ENCODE measurements at regions not wholly inside any gene's neighbourhood (a gene's known extent, or its start where the extent isn't known, plus 50 kb on each side); places are given as distances from the start of the nearest gene placed in this dataset.

- DNase-seq = no peak
These were observed 176.1 kb downstream of the INSIG2 start for GRCh38 chr2:118264232-118264990.

GRCh38 chr2:118257696-118258095, 169.4 kb downstream of the INSIG2 start:
- DNase-seq = no peak

- DNase-seq = no peak
These were observed 167.6 kb downstream of the INSIG2 start for GRCh38 chr2:118255771-118256372.

- DNase-seq = no peak
These were observed 167.0 kb downstream of the INSIG2 start for GRCh38 chr2:118255301-118255700.

- no peak for DNase-seq
These were observed 165.8 kb downstream of the INSIG2 start for GRCh38 chr2:118254116-118254515.

GRCh38 chr2:118251427-118251826, 163.2 kb downstream of the INSIG2 start:
- no peak for DNase-seq

- DNase-seq = no peak
These were observed 162.2 kb downstream of the INSIG2 start for GRCh38 chr2:118250463-118250862.

GRCh38 chr2:118250001-118250400, 161.7 kb downstream of the INSIG2 start:
- DNase-seq = no peak

- no peak for DNase-seq
These were observed 161.3 kb downstream of the INSIG2 start for GRCh38 chr2:118249531-118249930.

- DNase-seq = no peak
These were observed 158.5 kb downstream of the INSIG2 start for GRCh38 chr2:118246726-118247125.

GRCh38 chr2:118246079-118246478, 157.8 kb downstream of the INSIG2 start:
- DNase-seq = no peak

- no peak for DNase-seq
These were observed 156.4 kb downstream of the INSIG2 start for GRCh38 chr2:118244686-118245085.

- DNase-seq = no peak
These were observed 154.8 kb downstream of the INSIG2 start for GRCh38 chr2:118243031-118243430.

- no peak for DNase-seq
These were observed 153.9 kb downstream of the INSIG2 start for GRCh38 chr2:118242216-118242615.

- no peak for DNase-seq
These were observed 152.9 kb downstream of the INSIG2 start for GRCh38 chr2:118241128-118241527.

- no peak for DNase-seq
These were observed 152.0 kb downstream of the INSIG2 start for GRCh38 chr2:118240276-118240675.

GRCh38 chr2:118239284-118239683, 151.0 kb downstream of the INSIG2 start:
- DNase-seq = no peak

- no peak for DNase-seq
These were observed 149.2 kb downstream of the INSIG2 start for GRCh38 chr2:118237451-118237850.

GRCh38 chr2:118232796-118233195, 144.5 kb downstream of the INSIG2 start:
- no peak for DNase-seq

- DNase-seq = no peak
These were observed 144.1 kb downstream of the INSIG2 start for GRCh38 chr2:118232391-118232790.

GRCh38 chr2:118231759-118232158, 143.5 kb downstream of the INSIG2 start:
- DNase-seq = no peak

GRCh38 chr2:118227698-118228508, 139.6 kb downstream of the INSIG2 start:
- no peak for DNase-seq

GRCh38 chr2:118225666-118226065, 137.4 kb downstream of the INSIG2 start:
- DNase-seq = no peak

GRCh38 chr2:118224895-118225311, 136.6 kb downstream of the INSIG2 start:
- DNase-seq = no peak

Data from NCI-H510A treated with DMSO at 0.1 percent for 48 hours (cell line).